GM12875 (cell line): ENCODE measurements at regions not wholly inside any gene's neighbourhood (a gene's known extent, or its start where the extent isn't known, plus 50 kb on each side); places are given as distances from the start of the nearest gene placed in this dataset.
"Not testable (repeated sequence)": the region's sequence is repeated elsewhere in the genome, so short reads cannot be mapped to it uniquely, and the experiment has no call there.

Experiments used
- H3K4me3 ChIP-seq: one replicate; pipeline ENCODE4 v1.5.1; 2011; ENCODE audit warnings: low read depth, low read length, control low read depth
- TF ChIP-seq, protein P1 (sequence below): IDR thresholded peaks from 2 replicates; pipeline ENCODE4 v1.5.1; 2011; ENCODE audit warnings: low read depth, mild to moderate bottlenecking, control low read depth, inconsistent platforms, low read length, moderate library complexity, borderline replicate concordance; ENCODE audit not compliant: insufficient read depth

GRCh38 chrX:122134291-122134690, 1049.8 kb upstream of the GRIA3 start:
- TF ChIP-seq, protein P1, sequence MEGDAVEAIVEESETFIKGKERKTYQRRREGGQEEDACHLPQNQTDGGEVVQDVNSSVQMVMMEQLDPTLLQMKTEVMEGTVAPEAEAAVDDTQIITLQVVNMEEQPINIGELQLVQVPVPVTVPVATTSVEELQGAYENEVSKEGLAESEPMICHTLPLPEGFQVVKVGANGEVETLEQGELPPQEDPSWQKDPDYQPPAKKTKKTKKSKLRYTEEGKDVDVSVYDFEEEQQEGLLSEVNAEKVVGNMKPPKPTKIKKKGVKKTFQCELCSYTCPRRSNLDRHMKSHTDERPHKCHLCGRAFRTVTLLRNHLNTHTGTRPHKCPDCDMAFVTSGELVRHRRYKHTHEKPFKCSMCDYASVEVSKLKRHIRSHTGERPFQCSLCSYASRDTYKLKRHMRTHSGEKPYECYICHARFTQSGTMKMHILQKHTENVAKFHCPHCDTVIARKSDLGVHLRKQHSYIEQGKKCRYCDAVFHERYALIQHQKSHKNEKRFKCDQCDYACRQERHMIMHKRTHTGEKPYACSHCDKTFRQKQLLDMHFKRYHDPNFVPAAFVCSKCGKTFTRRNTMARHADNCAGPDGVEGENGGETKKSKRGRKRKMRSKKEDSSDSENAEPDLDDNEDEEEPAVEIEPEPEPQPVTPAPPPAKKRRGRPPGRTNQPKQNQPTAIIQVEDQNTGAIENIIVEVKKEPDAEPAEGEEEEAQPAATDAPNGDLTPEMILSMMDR, result no peak

GRCh38 chrX:122135070-122135469, 1049.0 kb upstream of the GRIA3 start:
- no peak overlapping the region for H3K4me3 ChIP-seq
- TF ChIP-seq, protein P1, result no peak

More at GRCh38 chrX:122134291-122134690, 1049.8 kb upstream of the GRIA3 start:
- no peak overlapping the region for H3K4me3 ChIP-seq

GRCh38 chrX:122140219-122140618, 1043.9 kb upstream of the GRIA3 start:
- not testable (repeated sequence) for H3K4me3 ChIP-seq

DNA sequence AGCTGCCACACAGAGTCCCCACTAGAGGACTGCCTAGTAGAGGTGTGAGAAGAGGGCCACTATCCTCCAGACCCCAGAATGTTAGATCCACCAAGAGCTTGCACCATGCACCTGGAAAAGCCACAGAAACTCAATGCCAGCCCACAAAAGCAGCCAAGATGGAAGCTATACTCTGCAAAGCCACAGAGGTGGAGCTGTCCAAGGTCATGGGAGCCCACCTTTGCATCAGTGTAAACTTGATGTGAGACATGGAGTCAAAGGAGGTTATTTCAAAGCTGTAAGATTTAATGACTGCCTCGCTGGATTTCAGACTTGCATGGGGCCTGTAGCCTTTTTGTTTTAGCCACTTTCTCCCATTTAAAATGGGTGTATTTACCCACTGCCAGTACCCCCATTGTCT, 1030.1 kb upstream of the GRIA3 start:
- TF ChIP-seq, protein P1, result no peak

DNA sequence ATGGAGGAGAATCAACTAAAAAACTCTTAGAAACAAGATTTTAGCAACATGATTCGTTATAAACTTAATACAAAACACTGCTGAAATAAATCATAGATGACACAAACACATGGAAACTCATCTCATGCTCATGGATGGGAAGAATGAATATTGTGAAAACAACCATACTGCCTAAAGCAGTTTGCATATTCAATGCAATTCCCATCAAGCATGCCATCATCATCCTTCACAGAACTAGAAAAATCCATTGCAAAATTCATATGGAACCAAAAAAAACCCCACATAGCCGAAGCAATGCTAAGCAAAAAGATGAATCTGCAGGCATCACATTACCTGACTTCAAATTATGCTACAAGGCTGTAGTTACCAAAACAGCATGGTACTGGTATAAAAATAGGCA, 1015.8 kb upstream of the GRIA3 start:
- TF ChIP-seq, protein P1, result no peak
- H3K4me3 ChIP-seq, result no peak overlapping the region

More for the DNA sequence above, 1030.1 kb upstream of the GRIA3 start:
- no peak overlapping the region for H3K4me3 ChIP-seq

DNA sequence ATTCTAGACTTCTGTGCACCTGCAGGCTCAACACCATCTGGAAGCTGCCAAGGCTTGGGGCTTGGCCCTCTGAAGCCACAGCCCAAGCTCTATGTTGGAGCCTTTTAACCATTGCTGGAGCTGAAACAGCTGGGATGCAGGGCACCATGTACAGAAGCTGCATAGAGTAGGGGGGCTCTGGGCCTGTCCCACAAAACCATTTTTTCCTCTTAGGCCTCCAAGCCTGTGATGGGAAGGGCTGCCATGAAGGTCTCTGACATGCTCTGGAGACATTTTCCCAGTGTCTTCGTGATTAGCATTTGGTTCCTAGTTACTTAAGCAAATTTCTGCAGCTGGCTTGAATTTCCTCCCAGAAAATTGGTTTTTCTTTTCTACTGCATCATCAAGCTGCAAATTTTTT, 999.3 kb upstream of the GRIA3 start:
- TF ChIP-seq, protein P1, result no peak
- H3K4me3 ChIP-seq, result no peak overlapping the region

GRCh38 chrX:122187069-122187713, 996.9 kb upstream of the GRIA3 start:
- no peak overlapping the region for H3K4me3 ChIP-seq
- TF ChIP-seq, protein P1, result no peak

DNA sequence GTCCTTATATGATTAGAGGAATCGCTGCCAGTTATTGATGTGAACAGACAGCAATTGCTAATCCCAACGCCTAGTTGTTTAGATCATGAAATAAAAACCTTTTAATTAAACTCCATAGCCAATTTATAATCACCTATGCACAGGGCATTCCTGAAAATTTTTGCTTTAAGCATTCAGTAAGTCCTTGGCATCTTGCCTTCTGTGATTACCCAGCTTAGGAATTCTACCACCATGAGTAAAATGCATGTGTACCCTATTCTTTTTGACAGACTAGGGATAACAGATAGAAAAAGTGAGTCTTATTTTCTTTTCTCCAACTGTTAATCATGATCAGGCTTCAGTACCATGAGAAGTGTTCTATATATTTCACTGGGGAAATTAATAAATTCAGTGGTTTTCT, 995.3 kb upstream of the GRIA3 start:
- TF ChIP-seq, protein P1, result no peak
- no peak overlapping the region for H3K4me3 ChIP-seq
